Fibroblast of lung (primary cell): ENCODE measurements at regions not wholly inside any gene's neighbourhood (a gene's known extent, or its start where the extent isn't known, plus 50 kb on each side); places are given as distances from the start of the nearest gene placed in this dataset.
"Not testable (repeated sequence)": the region's sequence is repeated elsewhere in the genome, so short reads cannot be mapped to it uniquely, and the experiment has no call there.

Experiments used
- DNase-seq, 2 donors: peaks; one replicate each; pipeline versions ENCODE4 v3.0.0 to v3.0.0-alpha.2; 2010; ENCODE audit warnings: low read depth in 2 of 2
- H2AFZ ChIP-seq: 2 replicates; pipeline ENCODE4 v1.5.1; 2012; ENCODE audit warnings: low read length, control low read depth, inconsistent platforms
- H3K27ac ChIP-seq: 2 replicates; pipeline ENCODE4 v1.5.1; 2011; ENCODE audit warnings: low read length, control low read depth; ENCODE audit not compliant: insufficient read depth
- H3K27me3 ChIP-seq: 2 replicates; pipeline ENCODE4 v1.5.1; 2011; ENCODE audit warnings: mild to moderate bottlenecking, low read length; ENCODE audit not compliant: control insufficient read depth, insufficient read depth
- H3K36me3 ChIP-seq: 2 replicates; pipeline ENCODE4 v1.5.1; 2011; ENCODE audit warnings: low read length; ENCODE audit not compliant: control insufficient read depth, insufficient read depth
- H3K4me1 ChIP-seq: 2 replicates; pipeline ENCODE4 v1.5.1; 2011; ENCODE audit warnings: low read length; ENCODE audit not compliant: control insufficient read depth, insufficient read depth; ENCODE audit errors: extremely low read depth
- H3K4me2 ChIP-seq: 2 replicates; pipeline ENCODE4 v1.5.1; 2011; ENCODE audit warnings: low read length, control low read depth; ENCODE audit not compliant: insufficient read depth; ENCODE audit errors: extremely low read depth
- H3K4me3 ChIP-seq, 4 experiments: fragments of 200-600 bp in 1 of 4; sonication (generic) in 1 of 4; replicated peaks in 1 of 4; 2 replicates each; pipeline ENCODE4 v1.5.1; 2011 to 2016; ENCODE audit warnings: low read length in 4 of 4, low read depth in 3 of 4, mild to moderate bottlenecking in 3 of 4, control low read depth in 2 of 4, inconsistent platforms in 1 of 4, mixed read lengths in 1 of 4; ENCODE audit not compliant: insufficient read depth in 1 of 4; ENCODE audit errors: control extremely low read depth in 1 of 4
- H3K79me2 ChIP-seq: 2 replicates; pipeline ENCODE4 v1.5.1; 2012; ENCODE audit warnings: mild to moderate bottlenecking, low read length, inconsistent platforms; ENCODE audit not compliant: control insufficient read depth, insufficient read depth
- H3K9ac ChIP-seq: 2 replicates; pipeline ENCODE4 v1.5.1; 2011; ENCODE audit warnings: mild to moderate bottlenecking, low read length, control low read depth; ENCODE audit not compliant: insufficient read depth
- H3K9me3 ChIP-seq: 2 replicates; pipeline ENCODE4 v1.5.1; 2012; ENCODE audit warnings: low read depth, low read length; ENCODE audit not compliant: control insufficient read depth, insufficient read depth
- H4K20me1 ChIP-seq: 2 replicates; pipeline ENCODE4 v1.5.1; 2011; ENCODE audit warnings: low read length; ENCODE audit not compliant: control insufficient read depth, insufficient read depth; ENCODE audit errors: extremely low read depth

DNA sequence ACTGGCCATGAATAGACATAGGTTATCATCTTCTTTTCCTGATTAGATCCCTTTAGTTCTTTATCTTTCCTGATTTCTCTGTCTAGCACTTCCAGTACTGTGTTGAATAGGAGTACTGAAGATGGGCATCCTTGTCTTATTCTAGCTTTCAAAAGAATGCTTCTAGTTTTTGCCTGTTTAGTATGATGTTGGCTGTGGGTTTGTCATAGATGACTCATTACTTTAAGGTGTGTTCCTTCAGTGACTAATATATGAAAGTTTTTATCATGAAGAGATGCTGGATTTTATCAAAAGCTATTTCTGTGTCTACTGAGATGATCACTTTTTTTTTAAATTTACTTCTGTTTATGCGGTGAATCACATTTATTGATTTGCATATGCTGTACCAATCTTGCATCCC lies 832.3 kb downstream of the PCDH11X start:
- not testable (repeated sequence) for H2AFZ ChIP-seq, H3K36me3 ChIP-seq, H4K20me1 ChIP-seq, H3K4me3 ChIP-seq, H3K9ac ChIP-seq, H3K4me2 ChIP-seq, DNase-seq, H3K4me1 ChIP-seq, H3K79me2 ChIP-seq, H3K27me3 ChIP-seq, H3K9me3 ChIP-seq, H3K27ac ChIP-seq

DNA sequence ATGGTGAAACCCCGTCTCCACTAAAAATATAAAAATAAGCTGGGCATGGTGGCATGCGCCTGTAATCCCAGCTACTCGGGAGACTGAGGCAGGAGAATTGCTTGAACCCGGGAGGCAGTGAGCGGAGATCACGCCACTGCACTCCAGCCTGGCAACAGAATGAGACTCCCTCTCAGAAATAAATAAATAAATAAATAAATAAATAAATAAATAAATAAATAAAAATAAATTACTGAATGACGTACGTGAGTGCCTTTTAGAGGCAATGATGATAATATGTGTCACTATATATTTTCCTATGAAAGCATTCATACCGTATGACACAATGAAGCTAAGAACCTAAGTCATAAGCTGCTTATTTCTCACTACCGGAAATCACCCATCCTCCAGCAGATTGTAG lies 847.5 kb downstream of the PCDH11X start:
- not testable (repeated sequence) for H3K27me3 ChIP-seq, H3K4me1 ChIP-seq, H2AFZ ChIP-seq, H3K4me3 ChIP-seq, H3K36me3 ChIP-seq, H3K27ac ChIP-seq, H3K79me2 ChIP-seq, H3K9ac ChIP-seq, DNase-seq, H3K9me3 ChIP-seq, H4K20me1 ChIP-seq, H3K4me2 ChIP-seq

DNA sequence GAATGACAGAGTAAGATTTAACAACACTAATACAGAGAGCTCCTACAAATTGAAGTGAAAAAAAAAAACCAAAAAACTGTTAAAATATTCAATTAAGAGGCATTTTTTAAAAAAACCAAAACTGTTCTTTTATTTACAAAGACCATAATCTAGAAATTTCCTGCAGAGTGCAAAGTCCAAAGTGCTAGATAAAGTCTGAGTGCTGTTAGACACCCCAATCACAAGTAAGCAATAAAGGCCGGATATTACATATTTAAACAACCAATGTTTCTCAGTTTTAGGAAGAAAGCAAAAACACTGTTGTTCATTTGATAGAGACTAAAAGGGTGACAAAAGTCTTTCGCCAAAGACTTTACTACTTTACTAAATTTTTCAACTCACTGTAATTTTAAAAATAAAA lies 878.4 kb downstream of the PCDH11X start:
- not testable (repeated sequence) for H3K36me3 ChIP-seq, H3K9ac ChIP-seq, H3K4me1 ChIP-seq, H3K27ac ChIP-seq, DNase-seq, H3K4me2 ChIP-seq, H3K4me3 ChIP-seq, H2AFZ ChIP-seq, H3K9me3 ChIP-seq, H3K79me2 ChIP-seq, H4K20me1 ChIP-seq, H3K27me3 ChIP-seq

DNA sequence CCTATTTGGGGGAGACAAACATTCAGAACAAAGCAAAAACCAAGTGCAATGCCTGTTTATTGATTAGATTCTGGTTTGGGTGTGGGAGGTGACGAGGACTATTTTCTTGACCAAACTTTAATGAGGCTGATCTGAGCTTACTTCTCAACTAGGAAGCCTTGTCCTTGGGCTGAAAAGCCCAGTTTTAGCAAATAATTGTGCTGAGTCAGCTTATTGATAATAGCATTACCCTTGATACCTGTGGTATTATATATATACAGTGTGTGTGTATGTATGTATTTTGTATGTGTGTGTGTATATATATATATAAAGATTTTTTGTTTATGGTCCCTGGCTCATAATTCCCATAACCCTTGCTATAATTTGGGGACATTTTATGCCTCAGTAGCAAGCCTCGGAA lies 880.6 kb downstream of the PCDH11X start:
- not testable (repeated sequence) for H3K27ac ChIP-seq, DNase-seq, H3K4me3 ChIP-seq, H3K4me1 ChIP-seq, H3K36me3 ChIP-seq, H3K9ac ChIP-seq, H3K4me2 ChIP-seq, H4K20me1 ChIP-seq, H2AFZ ChIP-seq, H3K9me3 ChIP-seq, H3K79me2 ChIP-seq, H3K27me3 ChIP-seq

DNA sequence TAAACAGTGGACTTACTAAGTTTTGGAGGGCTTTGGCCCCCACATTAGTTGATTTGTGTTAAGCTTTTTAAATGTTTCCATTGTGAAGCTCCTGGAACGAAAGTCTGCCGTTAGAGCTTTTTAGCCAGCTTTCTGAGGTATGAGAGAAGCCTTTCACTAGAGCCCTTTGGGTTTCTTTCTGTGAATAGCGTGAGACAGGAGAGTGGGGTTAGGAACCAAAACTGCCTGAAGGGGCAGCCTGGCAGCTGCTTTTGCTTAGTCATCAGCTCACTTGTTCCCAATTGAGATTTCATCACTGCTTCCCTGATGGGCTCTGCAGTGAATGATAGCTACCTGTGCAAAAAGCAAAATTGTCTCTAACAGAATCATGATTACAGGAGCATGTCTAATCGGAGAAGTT lies 913.6 kb downstream of the PCDH11X start:
- H3K27ac ChIP-seq, H3K79me2 ChIP-seq, DNase-seq, H4K20me1 ChIP-seq, H3K9ac ChIP-seq, H3K4me2 ChIP-seq, H3K9me3 ChIP-seq, H3K4me3 ChIP-seq, H3K27me3 ChIP-seq, H3K36me3 ChIP-seq, H2AFZ ChIP-seq, H3K4me1 ChIP-seq: not testable (repeated sequence)

DNA sequence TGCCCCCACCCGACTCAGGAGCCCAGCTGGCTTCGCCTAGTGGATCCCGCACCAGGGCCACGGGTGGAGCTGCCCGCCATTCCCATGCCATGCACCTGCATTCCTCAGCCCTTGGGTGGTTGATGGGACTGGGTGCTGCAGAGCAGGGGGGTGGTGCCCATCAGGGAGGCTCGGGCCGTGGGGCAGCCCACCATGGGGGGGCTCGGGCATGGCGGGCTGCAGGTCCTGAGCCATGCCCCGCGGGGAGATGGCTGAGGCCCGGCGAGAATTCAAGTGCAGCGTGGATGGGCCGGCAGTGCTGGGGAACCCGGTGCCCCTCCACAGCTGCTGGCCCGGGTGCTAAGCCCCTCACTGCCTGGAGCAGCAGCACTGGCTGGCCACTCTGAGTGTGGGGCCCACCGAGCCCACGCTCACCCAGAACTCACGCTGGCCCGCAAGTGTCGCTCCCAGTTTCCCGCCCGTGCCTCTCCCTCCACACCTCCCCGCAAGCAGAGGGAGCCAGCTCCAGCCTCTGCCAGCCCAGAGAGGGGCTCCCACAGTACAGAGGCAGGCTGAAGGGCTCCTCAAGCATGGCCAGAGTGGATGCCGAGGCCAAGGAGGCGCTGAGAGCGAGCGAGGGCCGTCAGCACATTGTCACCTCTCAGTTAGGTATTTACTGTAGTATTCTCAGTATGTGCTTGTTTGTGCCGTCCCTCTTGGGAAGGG lies 920.4 kb downstream of the PCDH11X start:
- not testable (repeated sequence) for H4K20me1 ChIP-seq, H3K9me3 ChIP-seq, H3K79me2 ChIP-seq, H3K4me1 ChIP-seq, H3K27me3 ChIP-seq, H3K4me3 ChIP-seq, H3K4me2 ChIP-seq, H2AFZ ChIP-seq, H3K27ac ChIP-seq, H3K36me3 ChIP-seq, H3K9ac ChIP-seq, DNase-seq

DNA sequence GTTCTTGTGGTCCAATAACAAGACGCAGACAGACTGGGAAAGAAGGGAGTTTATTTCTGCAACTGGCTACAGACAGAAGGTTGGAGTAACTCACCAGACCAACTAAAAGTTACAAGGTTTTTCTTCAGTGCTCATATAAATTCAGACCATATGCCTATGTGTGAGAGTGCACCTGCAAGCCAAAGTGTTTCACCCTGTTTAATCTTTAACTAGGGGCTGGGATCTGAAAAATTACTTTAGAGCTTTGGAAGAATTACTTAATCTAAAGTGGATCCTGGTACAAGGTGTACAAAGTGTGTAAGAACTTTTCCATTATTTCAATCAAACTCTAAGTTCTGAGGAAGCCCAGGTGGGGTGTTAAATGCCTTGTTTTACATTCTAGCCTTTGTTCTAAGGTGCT lies 930.6 kb downstream of the PCDH11X start:
- H3K4me2 ChIP-seq, DNase-seq, H3K36me3 ChIP-seq, H4K20me1 ChIP-seq, H3K27me3 ChIP-seq, H2AFZ ChIP-seq, H3K9ac ChIP-seq, H3K79me2 ChIP-seq, H3K9me3 ChIP-seq, H3K27ac ChIP-seq, H3K4me3 ChIP-seq, H3K4me1 ChIP-seq: not testable (repeated sequence)
